ENCODE measurements at regions not wholly inside any gene's neighbourhood (a gene's known extent, or its start where the extent isn't known, plus 50 kb on each side); places are given as distances from the start of the nearest gene placed in this dataset.
"Not testable (repeated sequence)": the region's sequence is repeated elsewhere in the genome, so short reads cannot be mapped to it uniquely, and the experiment has no call there.

GRCh38 chr6:160804639-160805038 is 102.6 kb downstream of the PLG start:
- no peak for DNase-seq (ENCODE audit: low read depth)

DNA sequence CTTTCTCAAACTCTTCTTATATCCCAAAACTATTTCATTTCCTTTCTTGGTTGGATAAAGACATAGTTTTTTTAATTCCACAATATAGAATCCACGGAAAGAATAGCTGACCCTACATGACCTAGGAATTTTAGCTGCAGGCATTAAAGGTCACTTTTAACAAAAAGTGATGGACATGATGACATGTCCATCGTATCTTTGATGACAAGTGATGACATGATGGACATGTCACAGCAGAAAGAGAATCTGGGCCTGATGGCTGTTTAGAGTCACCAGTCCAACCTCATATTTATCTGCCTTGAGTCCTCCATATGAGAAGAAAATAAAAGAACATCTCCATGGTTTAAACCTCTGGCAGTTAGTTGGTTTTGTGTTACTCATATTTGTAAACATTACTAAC is 106.2 kb downstream of the PLG start:
- no peak for DNase-seq (ENCODE audit: low read depth)

- no peak for DNase-seq (ENCODE audit: low read depth)
Observed at GRCh38 chr6:160810238-160810637, 108.2 kb downstream of the PLG start.

DNA sequence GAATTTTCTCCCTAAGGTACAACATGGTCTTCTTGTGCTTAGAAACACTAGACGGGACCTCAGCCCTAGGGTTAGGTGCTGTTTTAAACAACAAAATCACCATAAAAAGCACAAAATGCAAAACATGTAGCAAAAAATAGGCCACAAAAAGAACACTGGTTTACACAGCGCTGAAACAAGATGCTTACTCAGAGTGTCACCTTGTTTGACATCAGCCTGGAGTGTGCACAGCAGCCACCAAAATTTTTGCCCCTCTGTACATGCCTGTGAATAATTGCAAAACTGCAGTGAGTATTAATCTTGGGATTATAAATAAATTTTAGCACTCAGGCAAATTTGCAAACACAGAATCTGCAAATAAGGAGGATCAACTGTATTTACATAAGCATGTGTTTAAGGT is 110.1 kb downstream of the PLG start:
- no peak for DNase-seq (ENCODE audit: low read depth)

DNA sequence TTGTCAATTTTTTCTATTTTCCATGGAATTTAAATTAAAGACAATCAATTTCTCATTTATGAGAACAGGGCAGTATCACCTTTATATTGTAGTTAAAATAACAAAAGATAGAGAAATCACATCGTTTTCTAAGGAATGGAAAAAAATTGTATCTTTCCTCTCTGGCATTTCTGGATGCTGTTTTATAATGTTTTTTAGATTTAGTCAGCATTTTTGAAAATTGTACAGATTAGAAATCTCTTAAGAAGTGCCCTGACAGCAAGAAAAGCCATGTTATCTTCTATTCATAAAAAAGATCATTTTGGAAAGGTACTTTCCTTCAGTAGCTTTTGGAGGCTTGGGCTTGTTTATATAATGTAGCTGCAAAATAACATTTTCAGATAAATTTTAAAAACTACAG is 116.9 kb downstream of the PLG start:
- DNase-seq (ENCODE audit: low read depth), result no peak

GRCh38 chr6:160820661-160821060 is 118.6 kb downstream of the PLG start:
- DNase-seq (ENCODE audit: low read depth), result not testable (repeated sequence)

DNA sequence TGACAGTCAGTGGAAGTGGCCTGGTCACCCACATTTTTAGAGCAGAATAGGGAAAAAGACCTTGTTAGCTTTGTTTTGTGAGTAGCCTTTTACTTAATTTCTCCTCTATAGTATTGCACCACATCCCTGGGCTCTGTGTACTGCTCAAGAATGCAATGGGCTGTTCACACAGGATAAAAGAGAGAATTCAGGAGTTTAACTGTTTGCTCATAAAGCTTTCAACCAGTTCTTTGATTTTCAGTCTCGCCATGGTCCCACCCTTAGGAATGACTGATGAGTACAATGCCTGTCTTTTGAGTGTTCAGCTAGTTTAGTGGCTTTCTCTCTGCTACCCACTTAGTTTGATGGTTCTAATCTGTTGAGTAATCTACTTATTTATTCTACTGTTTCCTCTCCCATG is 129.7 kb downstream of the PLG start:
- DNase-seq (ENCODE audit: low read depth), result no peak

GRCh38 chr6:160832422-160832821 is 130.4 kb downstream of the PLG start:
- DNase-seq (ENCODE audit: low read depth), result no peak

- no peak for DNase-seq (ENCODE audit: low read depth)
Observed at GRCh38 chr6:160837146-160837545, 135.1 kb downstream of the PLG start.

DNA sequence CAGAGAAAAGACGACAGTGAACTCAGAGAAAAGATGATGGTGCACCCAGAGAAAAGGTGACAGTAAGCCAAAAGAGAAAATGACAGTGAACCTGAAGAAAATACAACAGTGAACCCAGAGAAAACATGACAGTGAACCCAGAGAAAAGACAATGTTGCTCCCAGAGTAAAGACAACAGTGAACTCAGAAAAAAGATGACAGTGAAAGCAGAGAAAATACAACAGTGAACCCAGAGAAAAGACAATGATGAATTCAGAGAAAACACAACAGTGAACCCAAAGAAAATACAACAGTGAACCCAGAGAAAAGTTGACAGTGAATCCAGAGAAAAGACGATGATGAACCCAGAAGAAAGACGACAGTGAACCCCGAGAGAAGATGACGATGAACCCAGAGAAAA is 140.5 kb upstream of the MAP3K4 start:
- no peak for DNase-seq (ENCODE audit: low read depth)

- no peak for DNase-seq (ENCODE audit: low read depth)
Observed at GRCh38 chr6:160853946-160854345, 137.6 kb upstream of the MAP3K4 start.

- no peak for DNase-seq (ENCODE audit: low read depth)
Observed at GRCh38 chr6:160858886-160859285, 132.7 kb upstream of the MAP3K4 start.

DNA sequence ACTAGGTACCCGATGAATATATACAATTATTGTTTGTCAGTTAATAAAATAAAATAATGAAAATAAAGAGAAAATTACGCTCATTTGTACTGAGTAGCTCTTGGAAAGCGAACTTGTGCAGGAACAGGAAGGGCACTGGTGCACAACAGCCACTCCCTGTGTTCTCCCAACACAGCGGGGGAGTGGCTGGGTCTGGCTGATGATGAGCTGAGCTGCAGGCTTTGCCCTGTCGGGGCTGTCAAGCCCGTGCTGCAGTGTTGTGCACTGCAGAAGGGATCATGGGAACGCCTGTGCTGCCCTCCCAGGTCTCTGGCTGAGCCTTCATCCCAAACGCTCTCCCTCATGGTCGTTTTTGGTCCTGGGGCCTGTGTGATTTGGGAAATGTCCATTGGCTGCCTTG is 131.7 kb upstream of the MAP3K4 start:
- no peak for DNase-seq (ENCODE audit: low read depth)

DNA sequence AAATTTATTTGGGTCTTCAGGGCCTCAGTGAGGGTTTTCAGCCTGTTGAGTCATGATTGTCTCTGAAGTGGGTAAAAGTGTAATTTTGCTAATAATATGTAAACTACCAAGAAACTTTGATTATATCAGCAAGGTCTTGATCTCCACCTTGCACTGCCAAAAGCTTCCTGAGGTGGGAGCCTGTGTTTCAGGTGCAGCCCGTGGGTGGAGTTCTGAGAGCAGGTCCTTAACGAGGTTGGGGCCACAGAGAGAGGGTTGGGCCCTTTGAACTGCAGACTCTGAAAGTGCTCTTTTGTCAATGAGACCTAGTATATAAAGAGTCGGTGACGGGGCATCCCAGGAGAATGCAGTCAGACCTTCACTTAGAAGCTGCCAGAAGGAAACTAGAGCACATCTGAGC is 129.7 kb upstream of the MAP3K4 start:
- DNase-seq (ENCODE audit: low read depth), result no peak

DNA sequence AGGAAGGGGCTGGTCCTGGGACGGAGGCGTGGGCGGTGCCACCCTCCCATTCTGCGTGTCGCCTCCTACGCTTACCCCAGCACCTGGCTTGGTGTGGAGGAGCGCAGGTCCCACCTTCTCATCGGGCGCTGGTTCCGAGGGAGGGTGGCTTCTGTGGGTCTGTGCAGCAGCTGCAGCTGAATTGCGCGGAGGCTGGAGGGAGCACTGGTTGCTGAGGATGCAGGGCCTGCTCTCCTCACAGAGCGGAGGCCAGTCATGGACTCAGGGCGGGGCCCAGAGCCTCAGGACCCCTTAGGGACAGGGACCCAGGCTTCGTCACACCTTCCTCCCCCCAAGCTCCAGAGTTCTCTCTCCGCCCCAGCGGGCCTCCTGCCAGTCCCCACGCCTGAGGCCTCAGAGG is 127.8 kb upstream of the MAP3K4 start:
- no peak for DNase-seq (ENCODE audit: low read depth)

DNA sequence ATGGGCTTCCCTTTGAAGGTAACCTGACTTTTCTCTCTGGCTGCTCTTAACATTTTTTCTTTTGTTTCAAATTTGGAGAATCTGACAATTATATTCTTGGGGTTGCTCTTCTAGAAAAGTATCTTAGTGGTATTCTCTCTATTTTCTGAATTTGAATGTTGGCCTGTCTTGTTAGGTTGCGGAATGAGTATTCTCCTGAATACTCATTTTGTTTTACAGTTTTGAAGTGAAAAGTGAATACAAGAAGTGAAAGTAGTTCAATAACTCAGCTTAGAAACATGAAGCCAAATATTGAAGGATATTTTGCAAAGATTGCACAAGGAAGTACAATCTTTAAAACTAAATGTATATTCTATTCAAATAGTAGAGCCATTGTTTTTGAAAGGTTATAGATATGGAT is 120.2 kb upstream of the MAP3K4 start:
- no peak for DNase-seq (ENCODE audit: low read depth)

DNA sequence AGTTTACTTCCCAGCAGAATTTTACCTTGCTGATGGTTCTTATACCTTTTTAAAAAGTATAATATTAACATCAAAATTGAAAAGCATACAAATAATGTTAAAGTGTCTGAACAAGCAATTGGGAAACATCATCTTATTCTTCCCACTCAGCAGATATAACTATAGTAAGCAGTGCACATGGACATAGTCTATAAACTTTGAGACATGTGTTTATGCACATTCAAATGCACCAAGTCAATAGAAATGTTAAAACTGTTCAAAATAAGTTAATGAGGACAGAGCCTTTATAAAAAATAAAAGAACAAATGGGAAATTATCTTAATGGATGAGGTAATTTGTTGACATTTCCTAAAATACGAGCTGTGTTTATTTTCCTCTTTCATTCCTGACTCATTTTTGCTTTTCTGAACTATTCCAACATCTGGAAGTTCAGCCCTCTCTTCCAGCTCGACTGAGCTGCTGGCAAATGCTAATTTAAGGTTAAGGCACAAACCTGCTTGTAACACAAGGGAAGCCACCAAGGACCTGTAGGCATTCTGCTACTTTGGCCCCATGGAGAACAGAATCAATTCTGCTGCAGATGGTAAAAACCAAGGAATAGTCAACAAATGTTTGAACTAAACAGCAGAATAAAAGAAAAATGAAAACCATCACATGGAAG is 110.3 kb upstream of the MAP3K4 start:
- DNase-seq (ENCODE audit: low read depth), result no peak

GRCh38 chr6:160882006-160882405 is 109.6 kb upstream of the MAP3K4 start:
- DNase-seq (ENCODE audit: low read depth), result no peak

GRCh38 chr6:160882791-160883279 is 108.7 kb upstream of the MAP3K4 start:
- DNase-seq (ENCODE audit: low read depth), result no peak

- no peak for DNase-seq (ENCODE audit: low read depth)
Observed at GRCh38 chr6:160883560-160883959, 108.0 kb upstream of the MAP3K4 start.

DNA sequence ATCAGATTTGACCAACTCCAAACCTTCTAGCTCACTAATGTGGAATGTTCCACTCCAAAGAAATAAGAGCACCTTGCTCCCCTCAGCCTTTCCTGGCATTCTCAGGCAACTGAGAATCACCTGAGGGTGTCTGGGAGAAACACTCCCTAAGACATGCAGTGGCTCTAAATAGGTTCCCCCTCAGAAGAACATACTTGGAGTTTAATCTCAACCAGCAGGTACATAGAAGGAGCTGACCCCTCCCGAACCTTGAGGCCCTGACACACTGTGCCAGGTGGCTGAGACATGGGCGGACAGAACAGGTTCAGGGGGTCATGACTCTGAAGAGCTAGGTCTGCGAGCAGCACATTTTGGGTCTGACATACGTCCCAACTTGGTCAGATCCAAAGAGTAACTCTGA is 107.6 kb upstream of the MAP3K4 start:
- DNase-seq (ENCODE audit: low read depth), result no peak

GRCh38 chr6:160889148-160889547 is 102.4 kb upstream of the MAP3K4 start:
- not testable (repeated sequence) for DNase-seq (ENCODE audit: low read depth)

DNA sequence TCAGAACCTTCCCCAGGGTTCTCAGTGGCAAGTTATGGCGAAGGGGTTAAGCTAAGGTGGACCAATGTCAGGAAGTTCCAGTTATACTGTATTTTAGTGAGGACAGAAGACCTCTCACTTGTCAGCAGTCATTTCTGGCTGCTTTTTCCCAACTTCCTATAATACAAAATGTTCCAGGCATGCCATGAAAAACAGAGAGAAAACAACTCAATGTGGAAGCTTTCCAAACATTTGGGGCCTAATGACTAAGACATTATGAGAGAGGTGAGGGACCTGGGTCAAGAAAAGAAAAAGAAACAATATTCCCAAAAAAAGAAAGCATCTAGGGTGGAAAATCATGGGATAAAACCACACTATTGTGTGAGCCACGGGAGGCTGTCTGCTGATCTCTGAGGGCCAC is 99.9 kb upstream of the MAP3K4 start:
- DNase-seq (ENCODE audit: low read depth), result no peak

- DNase-seq (ENCODE audit: low read depth), result no peak
Observed at GRCh38 chr6:160895562-160895961, 96.0 kb upstream of the MAP3K4 start.
